SK-N-SH (cell line): ENCODE measurements at regions not wholly inside any gene's neighbourhood (a gene's known extent, or its start where the extent isn't known, plus 50 kb on each side); places are given as distances from the start of the nearest gene placed in this dataset.

Experiments used
- CTCF ChIA-PET: fragments of 300-600, 350-600 bp; formaldehyde crosslinking; extraction: SDS; loops from one replicate; lab custom pipeline; 2021; lab: Yijun Ruan, JAX
- POLR2A ChIA-PET: fragments of 350-600 bp; sonication (Branson Sonifier 250); formaldehyde crosslinking; extraction: SDS; loops from one replicate; lab custom pipeline; 2020; ENCODE audit warnings: antibody characterized with exemption, inconsistent platforms; lab: Yijun Ruan, JAX
- DNase-seq: peaks from one replicate; pipeline ENCODE4 v3.0.0; 2012
- H2AFZ ChIP-seq: fragments of 200-600 bp; sonication (generic); 2 replicates; pipeline ENCODE4 v1.8.1; 2016; ENCODE audit warnings: antibody characterized with exemption, mild to moderate bottlenecking, low read depth
- H3F3A ChIP-seq: fragments of 200-600 bp; sonication (generic); replicated peaks from 2 replicates; pipeline ENCODE3; 2016; ENCODE audit warnings: antibody characterized with exemption, mild to moderate bottlenecking; ENCODE audit not compliant: insufficient read depth
- H3K27ac ChIP-seq, 2 experiments: fragments of 200-500 bp in 1 of 2; fragments of 200-600 bp in 1 of 2; sonication (Bioruptor generic) in 1 of 2; sonication (generic), shearing (Covaris generic) in 1 of 2; 2 replicates each; pipeline versions ENCODE4 v1.5.1 to v1.6.1; 2014 to 2016; ENCODE audit warnings: low read depth in 2 of 2, inconsistent platforms in 1 of 2, low read length in 1 of 2, mild to moderate bottlenecking in 1 of 2, mixed read lengths in 1 of 2
- H3K27me3 ChIP-seq: fragments of 200-600 bp; sonication (generic), shearing (Covaris generic); 2 replicates; pipeline ENCODE4 v1.6.1; 2016; ENCODE audit warnings: mixed run types; ENCODE audit not compliant: insufficient read depth
- H3K36me3 ChIP-seq, 2 experiments: fragments of 200-500 bp in 1 of 2; fragments of 200-600 bp in 1 of 2; sonication (Bioruptor generic) in 1 of 2; sonication (generic) in 1 of 2; replicated peaks in 1 of 2; 2 replicates each; pipeline versions ENCODE3 to v1.5.1; 2014 to 2016; ENCODE audit warnings: low read length in 1 of 2, mild to moderate bottlenecking in 1 of 2; ENCODE audit not compliant: insufficient read depth in 2 of 2, control insufficient read depth in 1 of 2
- H3K4me1 ChIP-seq, 2 experiments: fragments of 200-500 bp in 1 of 2; fragments of 200-600 bp in 1 of 2; sonication (Bioruptor generic) in 1 of 2; sonication (generic), shearing (Covaris generic) in 1 of 2; 2 replicates each; pipeline versions ENCODE4 v1.5.1 to v1.6.1; 2014 to 2016; ENCODE audit warnings: low read depth in 1 of 2, low read length in 1 of 2, mixed run types in 1 of 2; ENCODE audit not compliant: insufficient read depth in 2 of 2, control insufficient read depth in 1 of 2
- H3K4me2 ChIP-seq: fragments of 200-600 bp; sonication (generic), shearing (Covaris generic); 2 replicates; pipeline ENCODE4 v1.6.1; 2017; ENCODE audit warnings: mixed run types
- H3K4me3 ChIP-seq, 2 experiments: fragments of 200-500 bp in 1 of 2; fragments of 200-600 bp in 1 of 2; sonication (Bioruptor generic) in 1 of 2; sonication (generic), shearing (Covaris generic) in 1 of 2; 2 replicates each; pipeline versions ENCODE4 v1.5.1 to v1.8.1; 2014 to 2016; ENCODE audit warnings: low read depth in 2 of 2, inconsistent platforms in 1 of 2, low read length in 1 of 2, mild to moderate bottlenecking in 1 of 2, mixed read lengths in 1 of 2, moderate library complexity in 1 of 2
- H3K79me2 ChIP-seq: fragments of 200-600 bp; sonication (generic); 2 replicates; pipeline ENCODE4 v1.8.1; 2017; ENCODE audit warnings: mild to moderate bottlenecking; ENCODE audit not compliant: insufficient read depth
- H3K9ac ChIP-seq: fragments of 200-600 bp; sonication (generic); 2 replicates; pipeline ENCODE4 v1.6.1; 2017; ENCODE audit warnings: mixed run types
- H3K9me2 ChIP-seq: fragments of 200-600 bp; sonication (generic); 2 replicates; pipeline ENCODE4 v1.6.1; 2017; ENCODE audit warnings: mixed run types
- H3K9me3 ChIP-seq: fragments of 200-600 bp; sonication (generic); 2 replicates; pipeline ENCODE4 v1.6.1; 2017; ENCODE audit warnings: mixed run types, mild to moderate bottlenecking, moderate library complexity
- H4K20me1 ChIP-seq: fragments of 200-600 bp; sonication (generic); 2 replicates; pipeline ENCODE4 v1.6.1; 2017; ENCODE audit warnings: mild to moderate bottlenecking, mixed run types; ENCODE audit not compliant: insufficient read depth
- EZH2phosphoT487 ChIP-seq: fragments of 200-600 bp; sonication (generic); IDR thresholded peaks from 2 replicates; pipeline ENCODE4 v1.6.1; 2017; ENCODE audit warnings: low read depth, mixed run types, mild to moderate bottlenecking, antibody characterized with exemption, moderate library complexity, borderline replicate concordance
- FOSL2 ChIP-seq: IDR thresholded peaks from 2 replicates; pipeline ENCODE4 v1.4.0; 2012; ENCODE audit warnings: low read depth, mild to moderate bottlenecking, moderate library complexity, borderline replicate concordance
- FOXJ3 ChIP-seq: sonication (generic); formaldehyde crosslinking; IDR thresholded peaks from 2 replicates; pipeline ENCODE4 v1.5.1; 2020; ENCODE audit warnings: mild to moderate bottlenecking, missing genetic modification reagents
- GABPA ChIP-seq: IDR thresholded peaks from 2 replicates; pipeline ENCODE4 v1.4.0; 2012; ENCODE audit warnings: low read depth, mild to moderate bottlenecking
- JUND ChIP-seq: IDR thresholded peaks from 2 replicates; pipeline ENCODE4 v1.4.0; 2012
- MXI1 ChIP-seq: IDR thresholded peaks from 2 replicates; pipeline ENCODE4 v1.6.1; 2012; ENCODE audit warnings: mild to moderate bottlenecking, low read depth, low read length, improper control_type of control experiment
- PBX3 ChIP-seq: IDR thresholded peaks from 2 replicates; pipeline ENCODE4; 2012
- POLR2AphosphoS5 ChIP-seq: IDR thresholded peaks from 2 replicates; pipeline ENCODE4 v1.6.1; 2012; ENCODE audit warnings: low read depth, low read length
- RXRA ChIP-seq: IDR thresholded peaks from 2 replicates; pipeline ENCODE4 v1.4.0; 2012; ENCODE audit warnings: low read depth, mild to moderate bottlenecking, borderline replicate concordance
- SMC3 ChIP-seq: IDR thresholded peaks from 2 replicates; pipeline ENCODE4 v1.6.1; 2012; ENCODE audit warnings: low read depth, low read length, improper control_type of control experiment
- TAF1 ChIP-seq: IDR thresholded peaks from 2 replicates; pipeline ENCODE4 v1.6.1; 2012; ENCODE audit warnings: low read depth, mild to moderate bottlenecking, low read length, moderate library complexity, borderline replicate concordance
- USF2 ChIP-seq: fragments of 150-350 bp; IDR thresholded peaks from 2 replicates; pipeline ENCODE4 v1.6.1; 2017; ENCODE audit warnings: antibody characterized with exemption, low read length, low read depth, borderline replicate concordance
- YY1 ChIP-seq: IDR thresholded peaks from 2 replicates; pipeline ENCODE4 v1.4.0; 2012; ENCODE audit warnings: low read depth, mild to moderate bottlenecking
- WGBS: methylation state at CpG from one replicate; pipeline ENCODE4 v1.1.6; 2017; ENCODE audit warnings: low lambda C conversion rate; 5-methylcytosine and 5-hydroxymethylcytosine counted together
- TF ChIP-seq, protein P1 (sequence below): IDR thresholded peaks from 2 replicates; pipeline ENCODE4 v1.4.0; 2012; ENCODE audit warnings: low read depth, borderline replicate concordance
- TF ChIP-seq, protein P2 (sequence below): IDR thresholded peaks from 2 replicates; pipeline ENCODE4 v1.4.0; 2012; ENCODE audit warnings: low read depth, borderline replicate concordance
- TF ChIP-seq, protein P3 (sequence below): IDR thresholded peaks from 2 replicates; pipeline ENCODE4 v1.6.1; 2012; ENCODE audit warnings: mild to moderate bottlenecking, low read depth, low read length, moderate library complexity
- TF ChIP-seq, protein P4 (sequence below): fragments of 200-600 bp; sonication (generic); IDR thresholded peaks from 2 replicates; pipeline ENCODE4 v1.6.1; 2017; ENCODE audit warnings: antibody characterized with exemption, mild to moderate bottlenecking, moderate library complexity

DNA sequence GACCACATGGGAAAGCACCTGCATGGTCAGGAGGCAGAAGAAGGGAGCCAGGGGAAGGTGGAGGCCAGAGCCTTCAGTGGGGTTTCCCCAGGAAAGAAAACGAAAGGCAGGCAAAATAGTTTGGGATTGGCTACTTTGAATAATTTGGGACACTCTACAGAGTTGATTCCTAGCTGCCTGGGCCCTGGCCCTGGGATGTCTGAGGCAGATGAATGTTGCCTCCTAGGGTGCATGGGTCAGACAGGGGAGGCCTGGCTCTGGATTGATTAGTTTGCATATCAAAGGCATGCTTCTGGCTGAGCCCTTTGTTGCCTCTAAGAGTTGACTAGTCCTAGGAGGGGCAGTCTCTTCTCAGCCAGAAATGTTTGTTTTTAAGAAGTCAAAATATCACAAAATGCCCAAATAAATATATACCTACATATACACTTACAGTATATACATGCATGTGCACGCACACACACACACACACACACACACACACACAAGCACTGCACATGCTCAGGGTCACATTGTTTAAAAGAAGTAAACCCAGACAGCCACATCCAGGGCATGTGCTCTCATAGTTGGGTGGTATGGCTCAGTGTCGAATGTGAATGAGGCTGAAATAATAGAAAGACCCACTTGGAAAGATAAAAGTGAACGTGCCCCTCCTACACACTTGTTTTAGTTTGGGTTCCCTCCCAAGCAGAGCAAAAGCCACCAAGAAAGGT is 184.2 kb downstream of the GPAM start:
- H3K4me2 ChIP-seq = no peak overlapping the region
- TF ChIP-seq JUND (no peak), MXI1 (no peak), PBX3 (no peak), POLR2AphosphoS5 (no peak), GABPA (no peak), FOSL2 (no peak), FOXJ3 (CRISPR knock-in tag) (no peak), YY1 (no peak), RXRA (no peak), SMC3 (no peak), EZH2phosphoT487 (no peak), TAF1 (no peak), USF2 (no peak)
- TF ChIP-seq, protein P1, sequence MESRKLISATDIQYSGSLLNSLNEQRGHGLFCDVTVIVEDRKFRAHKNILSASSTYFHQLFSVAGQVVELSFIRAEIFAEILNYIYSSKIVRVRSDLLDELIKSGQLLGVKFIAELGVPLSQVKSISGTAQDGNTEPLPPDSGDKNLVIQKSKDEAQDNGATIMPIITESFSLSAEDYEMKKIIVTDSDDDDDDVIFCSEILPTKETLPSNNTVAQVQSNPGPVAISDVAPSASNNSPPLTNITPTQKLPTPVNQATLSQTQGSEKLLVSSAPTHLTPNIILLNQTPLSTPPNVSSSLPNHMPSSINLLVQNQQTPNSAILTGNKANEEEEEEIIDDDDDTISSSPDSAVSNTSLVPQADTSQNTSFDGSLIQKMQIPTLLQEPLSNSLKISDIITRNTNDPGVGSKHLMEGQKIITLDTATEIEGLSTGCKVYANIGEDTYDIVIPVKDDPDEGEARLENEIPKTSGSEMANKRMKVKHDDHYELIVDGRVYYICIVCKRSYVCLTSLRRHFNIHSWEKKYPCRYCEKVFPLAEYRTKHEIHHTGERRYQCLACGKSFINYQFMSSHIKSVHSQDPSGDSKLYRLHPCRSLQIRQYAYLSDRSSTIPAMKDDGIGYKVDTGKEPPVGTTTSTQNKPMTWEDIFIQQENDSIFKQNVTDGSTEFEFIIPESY = no peak
- TF ChIP-seq, protein P2, sequence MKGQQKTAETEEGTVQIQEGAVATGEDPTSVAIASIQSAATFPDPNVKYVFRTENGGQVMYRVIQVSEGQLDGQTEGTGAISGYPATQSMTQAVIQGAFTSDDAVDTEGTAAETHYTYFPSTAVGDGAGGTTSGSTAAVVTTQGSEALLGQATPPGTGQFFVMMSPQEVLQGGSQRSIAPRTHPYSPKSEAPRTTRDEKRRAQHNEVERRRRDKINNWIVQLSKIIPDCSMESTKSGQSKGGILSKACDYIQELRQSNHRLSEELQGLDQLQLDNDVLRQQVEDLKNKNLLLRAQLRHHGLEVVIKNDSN = no peak
- TF ChIP-seq, protein P3, sequence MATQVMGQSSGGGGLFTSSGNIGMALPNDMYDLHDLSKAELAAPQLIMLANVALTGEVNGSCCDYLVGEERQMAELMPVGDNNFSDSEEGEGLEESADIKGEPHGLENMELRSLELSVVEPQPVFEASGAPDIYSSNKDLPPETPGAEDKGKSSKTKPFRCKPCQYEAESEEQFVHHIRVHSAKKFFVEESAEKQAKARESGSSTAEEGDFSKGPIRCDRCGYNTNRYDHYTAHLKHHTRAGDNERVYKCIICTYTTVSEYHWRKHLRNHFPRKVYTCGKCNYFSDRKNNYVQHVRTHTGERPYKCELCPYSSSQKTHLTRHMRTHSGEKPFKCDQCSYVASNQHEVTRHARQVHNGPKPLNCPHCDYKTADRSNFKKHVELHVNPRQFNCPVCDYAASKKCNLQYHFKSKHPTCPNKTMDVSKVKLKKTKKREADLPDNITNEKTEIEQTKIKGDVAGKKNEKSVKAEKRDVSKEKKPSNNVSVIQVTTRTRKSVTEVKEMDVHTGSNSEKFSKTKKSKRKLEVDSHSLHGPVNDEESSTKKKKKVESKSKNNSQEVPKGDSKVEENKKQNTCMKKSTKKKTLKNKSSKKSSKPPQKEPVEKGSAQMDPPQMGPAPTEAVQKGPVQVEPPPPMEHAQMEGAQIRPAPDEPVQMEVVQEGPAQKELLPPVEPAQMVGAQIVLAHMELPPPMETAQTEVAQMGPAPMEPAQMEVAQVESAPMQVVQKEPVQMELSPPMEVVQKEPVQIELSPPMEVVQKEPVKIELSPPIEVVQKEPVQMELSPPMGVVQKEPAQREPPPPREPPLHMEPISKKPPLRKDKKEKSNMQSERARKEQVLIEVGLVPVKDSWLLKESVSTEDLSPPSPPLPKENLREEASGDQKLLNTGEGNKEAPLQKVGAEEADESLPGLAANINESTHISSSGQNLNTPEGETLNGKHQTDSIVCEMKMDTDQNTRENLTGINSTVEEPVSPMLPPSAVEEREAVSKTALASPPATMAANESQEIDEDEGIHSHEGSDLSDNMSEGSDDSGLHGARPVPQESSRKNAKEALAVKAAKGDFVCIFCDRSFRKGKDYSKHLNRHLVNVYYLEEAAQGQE = no peak
- TF ChIP-seq, protein P4, sequence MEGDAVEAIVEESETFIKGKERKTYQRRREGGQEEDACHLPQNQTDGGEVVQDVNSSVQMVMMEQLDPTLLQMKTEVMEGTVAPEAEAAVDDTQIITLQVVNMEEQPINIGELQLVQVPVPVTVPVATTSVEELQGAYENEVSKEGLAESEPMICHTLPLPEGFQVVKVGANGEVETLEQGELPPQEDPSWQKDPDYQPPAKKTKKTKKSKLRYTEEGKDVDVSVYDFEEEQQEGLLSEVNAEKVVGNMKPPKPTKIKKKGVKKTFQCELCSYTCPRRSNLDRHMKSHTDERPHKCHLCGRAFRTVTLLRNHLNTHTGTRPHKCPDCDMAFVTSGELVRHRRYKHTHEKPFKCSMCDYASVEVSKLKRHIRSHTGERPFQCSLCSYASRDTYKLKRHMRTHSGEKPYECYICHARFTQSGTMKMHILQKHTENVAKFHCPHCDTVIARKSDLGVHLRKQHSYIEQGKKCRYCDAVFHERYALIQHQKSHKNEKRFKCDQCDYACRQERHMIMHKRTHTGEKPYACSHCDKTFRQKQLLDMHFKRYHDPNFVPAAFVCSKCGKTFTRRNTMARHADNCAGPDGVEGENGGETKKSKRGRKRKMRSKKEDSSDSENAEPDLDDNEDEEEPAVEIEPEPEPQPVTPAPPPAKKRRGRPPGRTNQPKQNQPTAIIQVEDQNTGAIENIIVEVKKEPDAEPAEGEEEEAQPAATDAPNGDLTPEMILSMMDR = no peak
- ChIA-PET POLR2A (no interaction called here), CTCF (no interaction called here)
- H4K20me1 ChIP-seq = no peaks in the 10 kb centered on the region
- no peak overlapping the region for H3K9ac ChIP-seq
- no peaks in the 10 kb centered on the region for H3K36me3 ChIP-seq
- WGBS = 19% methylated on average over 4 of the region's 4 CpGs
- no peaks in the 10 kb centered on the region for H3K79me2 ChIP-seq
- no peaks in the 10 kb centered on the region for H3K27me3 ChIP-seq
- H3K4me3 ChIP-seq = no peak overlapping the region
- H3K4me1 ChIP-seq = no peaks in the 10 kb centered on the region
- H3K9me3 ChIP-seq = no peaks in the 10 kb centered on the region
- H3K27ac ChIP-seq = no peak overlapping the region
- DNase-seq = no peak
- H2AFZ ChIP-seq = no peak overlapping the region
- no peaks in the 10 kb centered on the region for H3F3A ChIP-seq
- no peaks in the 10 kb centered on the region for H3K9me2 ChIP-seq
